ENCODE measurements at regions not wholly inside any gene's neighbourhood (a gene's known extent, or its start where the extent isn't known, plus 50 kb on each side); places are given as distances from the start of the nearest gene placed in this dataset.
"Not testable (repeated sequence)": the region's sequence is repeated elsewhere in the genome, so short reads cannot be mapped to it uniquely, and the experiment has no call there.

DNA sequence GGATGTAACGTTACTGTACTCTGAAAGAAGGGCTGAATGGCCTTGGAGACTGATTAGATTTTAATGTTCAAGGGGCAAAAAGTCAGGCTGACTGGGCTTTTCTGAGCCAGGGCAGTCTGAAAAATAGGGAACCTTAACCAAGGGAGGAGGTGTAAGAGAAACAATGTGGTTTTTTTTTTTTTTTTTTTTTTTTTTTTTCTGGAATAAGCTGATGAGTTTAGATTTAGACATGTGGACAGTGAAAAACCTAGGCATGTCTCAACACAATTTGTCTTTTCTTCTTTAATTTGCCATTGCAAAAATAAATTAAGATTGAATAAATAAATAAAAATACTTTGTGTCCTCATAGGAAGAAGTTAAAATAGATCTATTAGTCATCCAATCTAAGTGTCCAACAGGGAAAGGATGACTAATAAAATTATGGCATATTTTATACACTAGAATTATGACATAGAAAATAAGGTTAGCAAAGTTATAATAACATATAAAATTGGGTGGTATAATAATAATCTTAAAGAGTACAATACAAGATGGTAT, 237.6 kb upstream of the TRIB2 start:
- DNase-seq (ENCODE audit: low read depth in 2 of 2, low spot score in 1 of 2): no peak

DNA sequence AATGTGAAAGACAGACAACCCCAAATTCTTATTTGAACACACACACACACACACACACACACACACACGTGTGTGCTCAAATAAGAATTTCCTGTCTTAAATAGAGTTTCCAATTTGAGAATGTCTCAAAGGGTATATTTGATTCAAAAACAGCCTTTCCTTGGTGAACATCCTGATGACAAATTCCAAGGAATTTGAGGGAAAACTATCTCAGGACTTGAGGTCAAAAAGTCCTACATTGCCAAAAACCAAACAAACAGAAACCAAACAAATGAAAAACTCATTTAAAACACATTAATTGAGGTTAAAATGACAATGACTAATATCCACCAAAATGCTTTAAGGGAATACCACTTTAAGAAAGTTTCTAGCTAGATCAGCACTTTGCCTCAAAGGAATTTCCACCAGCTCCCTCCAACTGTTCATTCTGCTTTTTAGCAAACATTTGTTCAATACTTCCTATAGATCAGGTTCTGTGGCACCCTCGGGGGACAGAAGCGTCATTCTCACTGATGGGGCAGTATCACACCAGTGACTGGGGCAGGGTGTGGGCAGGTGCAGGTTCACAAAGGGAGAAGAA, 232.1 kb upstream of the TRIB2 start:
- no peak for DNase-seq (ENCODE audit: low read depth in 2 of 2, low spot score in 1 of 2)

DNA sequence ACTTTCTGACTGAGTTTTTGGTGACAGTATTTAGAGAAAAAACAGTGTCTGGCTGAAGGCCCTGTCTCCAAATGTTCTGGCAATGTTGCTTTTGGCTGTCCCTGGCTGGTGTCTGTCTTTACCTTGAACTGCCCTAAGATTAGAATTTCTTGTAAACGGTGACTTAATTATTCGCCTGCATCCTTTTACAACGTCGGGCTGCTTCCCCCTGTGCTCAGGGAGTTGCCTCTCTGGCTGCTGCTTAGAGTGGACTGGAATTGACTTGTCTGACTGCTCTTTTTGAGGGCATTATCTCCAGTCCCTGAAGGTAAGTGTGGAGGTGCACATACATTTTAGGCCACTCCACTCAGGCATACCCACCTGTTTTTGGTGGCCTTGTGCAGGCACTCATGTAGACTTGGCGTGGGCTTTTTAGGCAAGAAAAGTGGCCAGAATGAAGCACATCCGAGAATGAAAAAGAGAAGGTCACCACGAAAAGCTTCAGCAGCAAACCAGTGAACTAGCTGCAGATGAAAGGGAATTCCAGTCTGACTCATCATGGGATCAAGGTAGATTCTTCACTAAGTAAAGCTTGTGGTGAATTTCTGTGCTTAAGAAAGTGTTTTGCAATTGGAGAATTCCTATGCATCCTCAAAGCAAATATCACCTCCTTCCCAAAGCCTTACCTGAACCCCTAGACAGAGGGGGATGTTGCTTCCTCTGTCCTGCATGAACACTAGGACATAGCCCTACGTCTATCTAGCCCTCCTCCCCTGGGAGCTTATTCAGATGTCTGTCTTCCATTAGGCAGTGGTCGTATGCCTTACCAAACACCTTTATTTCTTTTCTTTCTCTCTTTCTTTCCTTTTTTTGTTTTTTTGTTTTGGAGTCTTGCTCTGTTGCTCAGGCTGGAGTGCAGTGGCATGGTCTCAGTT, 230.3 kb upstream of the TRIB2 start:
- no peak for DNase-seq (ENCODE audit: low read depth in 2 of 2, low spot score in 1 of 2)

DNA sequence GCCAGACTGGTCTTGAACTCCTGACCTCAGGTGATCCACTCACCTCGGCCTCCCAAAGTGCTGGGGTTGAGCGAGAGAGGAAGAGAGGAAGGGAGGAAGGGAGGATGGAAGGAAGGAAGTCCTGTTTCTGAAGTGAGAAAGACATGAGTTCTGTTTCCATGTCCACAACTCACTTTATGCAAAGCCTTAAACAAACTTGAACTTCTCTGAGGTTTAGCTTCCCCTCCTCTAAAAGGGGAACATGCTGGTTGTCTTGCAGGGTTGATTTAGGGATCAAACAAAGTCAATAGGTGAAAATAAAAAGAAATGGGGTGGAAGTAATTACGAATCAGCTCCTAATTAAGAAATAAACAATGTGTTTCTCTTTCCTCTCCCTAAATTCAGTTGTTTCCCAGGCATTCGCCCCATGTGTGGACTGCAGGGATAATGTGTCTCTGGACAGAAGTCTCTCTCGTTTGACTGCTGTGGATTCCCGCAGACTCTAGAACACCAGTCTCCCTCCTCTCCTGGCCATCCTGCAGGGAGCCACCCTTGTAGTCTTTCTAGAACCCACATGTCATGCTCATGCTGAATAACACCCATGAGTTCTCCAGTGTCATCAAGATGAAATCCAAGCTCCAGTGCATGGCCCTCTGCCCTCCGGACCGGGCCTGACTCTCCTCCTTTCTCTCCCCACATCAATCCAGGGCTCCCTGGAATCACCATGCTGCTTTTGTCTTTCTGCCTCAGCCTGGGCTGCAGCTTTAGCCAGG, 229.3 kb upstream of the TRIB2 start:
- no peak for DNase-seq (ENCODE audit: low read depth in 2 of 2, low spot score in 1 of 2)

DNA sequence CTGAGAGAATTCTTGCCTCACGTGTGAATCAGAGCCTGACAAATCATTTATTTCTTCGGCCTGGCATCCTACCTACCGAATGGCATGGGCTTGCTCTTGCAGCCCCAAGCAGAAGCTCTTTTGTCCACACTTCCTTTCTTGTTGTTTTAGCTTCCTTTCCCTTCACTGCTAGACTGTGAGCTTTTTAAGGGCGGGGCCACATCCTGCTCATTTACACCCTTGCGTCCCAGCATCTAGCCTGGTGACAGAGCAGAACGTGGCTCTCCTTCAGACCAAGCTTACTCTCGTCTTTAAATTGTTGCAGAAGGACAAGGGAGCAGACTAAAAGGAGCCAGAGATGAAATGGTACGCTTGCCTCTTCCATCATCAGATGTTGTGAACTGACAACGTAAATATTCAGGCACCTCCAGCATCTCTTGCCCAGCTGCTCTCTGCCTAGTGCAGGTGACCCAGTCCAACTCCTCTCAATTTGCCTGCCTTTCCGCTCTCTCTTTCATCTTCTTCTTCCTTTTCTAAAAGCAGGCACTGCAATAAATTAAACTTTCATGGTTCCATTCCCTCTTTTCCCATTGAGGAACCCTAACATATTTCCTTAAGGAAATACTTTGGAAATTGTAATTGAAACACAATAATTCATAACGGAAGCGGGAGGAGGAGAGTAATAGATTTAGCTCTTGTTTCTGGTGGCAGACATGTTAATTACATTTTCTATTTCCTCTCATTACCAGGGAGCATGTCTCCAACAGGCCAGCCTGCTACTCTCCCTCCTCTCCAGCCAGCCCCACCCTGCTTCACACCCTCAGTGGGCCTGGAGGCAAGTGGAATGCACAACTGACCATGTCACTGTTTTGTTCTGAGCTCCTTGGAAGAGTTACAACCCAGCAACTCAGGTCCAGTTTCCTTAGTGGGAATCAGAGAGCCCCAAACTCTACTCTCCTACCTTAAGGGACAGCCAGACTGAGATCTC, 228.1 kb upstream of the TRIB2 start:
- DNase-seq (ENCODE audit: low read depth in 2 of 2, low spot score in 1 of 2): peak in 1 of 2 donors; percentile 15

DNA sequence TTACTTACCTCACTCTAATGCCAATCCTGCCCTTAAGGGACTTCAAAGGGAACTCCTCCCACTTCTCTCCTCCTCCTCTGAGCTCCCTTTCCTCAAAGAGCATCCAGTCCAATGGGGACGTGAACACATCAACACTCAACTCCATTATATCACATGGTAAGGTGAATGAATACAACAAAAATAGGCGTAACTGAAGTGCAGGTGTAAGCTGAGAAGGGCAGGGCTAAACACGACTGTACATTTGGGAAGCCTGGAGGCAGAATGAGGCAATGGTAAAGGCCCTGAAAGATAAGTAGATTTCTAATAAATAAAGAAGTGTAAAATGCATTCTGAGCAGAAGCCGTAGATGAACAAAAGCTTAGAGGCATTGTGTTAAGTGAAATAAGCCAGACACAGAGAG, 226.1 kb upstream of the TRIB2 start:
- DNase-seq (ENCODE audit: low read depth in 2 of 2, low spot score in 1 of 2): no peak

DNA sequence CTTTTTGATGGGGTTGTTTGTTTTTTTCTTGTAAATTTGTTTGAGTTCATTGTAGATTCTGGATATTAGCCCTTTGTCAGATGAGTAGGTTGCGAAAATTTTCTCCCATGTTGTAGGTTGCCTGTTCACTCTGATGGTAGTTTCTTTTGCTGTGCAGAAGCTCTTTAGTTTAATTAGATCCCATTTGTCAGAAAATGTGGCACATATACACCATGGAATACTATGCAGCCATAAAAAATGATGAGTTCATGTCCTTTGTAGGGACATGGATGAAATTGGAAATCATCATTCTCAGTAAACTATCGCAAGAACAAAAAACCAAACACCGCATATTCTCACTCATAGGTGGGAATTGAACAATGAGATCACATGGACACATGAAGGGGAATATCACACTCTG, 224.4 kb upstream of the TRIB2 start:
- not testable (repeated sequence) for DNase-seq (ENCODE audit: low read depth in 2 of 2, low spot score in 1 of 2)

DNA sequence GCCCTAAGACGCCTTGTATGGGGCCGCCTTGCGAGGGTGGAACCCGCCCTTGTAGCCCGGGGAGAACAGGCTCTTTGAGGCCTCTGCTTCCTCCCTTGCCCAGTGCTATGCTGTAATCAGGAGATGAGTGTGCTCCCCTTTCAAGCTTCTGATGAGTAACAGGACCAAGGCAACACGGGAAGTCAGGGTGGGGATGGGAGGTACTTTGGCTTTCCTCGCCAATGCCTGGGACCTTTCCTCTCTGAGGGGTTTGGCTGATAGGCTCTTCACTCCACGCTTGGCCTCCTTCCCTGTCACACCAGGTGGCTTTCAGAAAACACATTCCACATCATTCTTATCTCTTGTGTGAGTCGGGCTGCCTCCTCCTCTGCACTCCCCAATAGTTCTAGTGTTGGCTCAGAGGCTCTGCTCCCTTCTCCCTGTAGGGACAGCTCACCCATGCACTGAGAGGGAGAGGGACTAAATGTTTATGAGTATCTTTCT, 223.7 kb upstream of the TRIB2 start:
- no peak for DNase-seq (ENCODE audit: low read depth in 2 of 2, low spot score in 1 of 2)

DNA sequence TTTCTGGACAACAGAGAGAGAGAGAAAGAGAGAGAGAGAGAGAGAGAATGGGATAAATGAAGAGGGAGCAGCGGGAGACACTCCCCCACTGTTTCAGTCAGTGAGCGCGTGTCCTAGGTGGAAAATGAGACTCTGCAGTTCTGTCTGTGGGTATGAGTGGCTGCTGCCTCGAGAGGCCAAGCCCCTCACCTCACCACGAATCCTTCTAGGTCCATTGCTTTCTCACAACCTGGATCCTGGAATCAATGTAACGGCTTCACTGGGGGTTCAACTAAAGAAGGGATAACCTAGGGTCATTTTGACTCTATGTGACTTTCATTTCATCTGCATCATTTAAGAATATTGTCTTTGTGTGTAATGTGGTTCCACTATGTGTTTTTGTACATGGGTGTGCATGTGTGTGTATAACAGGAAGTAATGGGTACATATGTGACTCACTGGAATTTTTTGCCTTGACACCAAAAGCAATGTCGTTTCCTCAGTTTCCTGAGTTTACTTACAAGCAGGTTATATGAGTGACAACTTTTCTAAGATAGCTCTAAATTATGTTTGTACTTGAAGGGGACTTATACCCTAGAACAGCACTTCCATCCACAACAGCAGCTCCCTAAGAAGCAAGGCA, 221.4 kb upstream of the TRIB2 start:
- DNase-seq (ENCODE audit: low read depth in 2 of 2, low spot score in 1 of 2): no peak

DNA sequence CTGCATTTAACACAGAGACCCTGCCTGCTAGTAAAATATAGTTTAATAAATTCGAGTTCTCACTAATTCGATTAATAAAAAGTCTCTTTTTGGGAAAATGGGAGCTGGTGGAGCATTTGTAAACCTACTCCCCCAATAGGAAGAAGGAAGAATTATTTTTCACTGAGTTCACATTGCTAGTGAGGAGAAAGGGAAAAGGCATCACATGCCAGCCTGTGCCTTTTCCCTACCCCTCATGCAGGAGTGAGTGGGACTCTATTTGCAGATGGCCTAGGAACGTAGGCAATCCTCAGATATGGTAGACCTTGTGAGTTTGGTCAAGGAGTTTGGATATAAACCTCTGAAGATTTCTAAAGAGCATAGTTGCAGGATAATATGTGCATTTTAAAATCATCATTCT, 218.4 kb upstream of the TRIB2 start:
- no peak for DNase-seq (ENCODE audit: low read depth in 2 of 2, low spot score in 1 of 2)

DNA sequence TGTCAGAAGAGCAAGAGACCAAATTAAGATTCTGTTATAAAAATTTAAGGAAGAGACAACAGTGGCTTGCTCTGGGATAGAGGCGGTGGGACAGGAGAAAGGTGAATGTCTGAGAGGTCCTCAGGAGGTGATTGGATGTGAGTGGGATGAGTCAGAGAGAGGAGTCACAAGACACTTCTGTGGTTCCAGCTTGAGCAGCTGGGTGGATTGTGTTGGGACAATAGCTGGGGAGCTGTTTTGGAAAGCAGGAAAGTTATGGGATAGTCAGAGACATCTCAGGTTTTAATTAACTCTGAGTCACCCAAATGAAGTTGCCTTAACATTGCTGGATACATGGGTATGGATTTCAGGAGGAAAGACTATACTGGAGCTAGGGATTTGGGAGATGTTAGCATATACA, 218.0 kb upstream of the TRIB2 start:
- DNase-seq (ENCODE audit: low read depth in 2 of 2, low spot score in 1 of 2): no peak

DNA sequence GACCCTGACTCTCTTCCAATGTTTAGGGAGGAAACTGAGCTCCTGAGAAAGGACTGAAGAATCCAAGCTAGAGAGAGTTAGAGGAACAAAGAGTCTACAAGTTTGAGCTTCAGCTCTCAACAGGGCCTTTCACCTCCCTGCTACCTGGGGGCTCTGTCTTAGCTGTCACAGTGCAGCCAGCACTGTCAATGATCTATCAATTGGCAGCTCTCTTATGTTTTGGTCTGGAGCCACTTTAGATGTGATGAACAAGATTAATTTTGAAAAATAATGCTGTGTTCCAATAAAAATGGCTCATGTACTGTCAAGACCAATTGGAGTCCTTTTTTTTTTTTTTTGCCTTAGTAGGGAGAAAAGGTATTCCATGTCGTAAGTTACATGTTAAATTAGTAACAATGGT, 215.8 kb upstream of the TRIB2 start:
- DNase-seq (ENCODE audit: low read depth in 2 of 2, low spot score in 1 of 2): no peak

DNA sequence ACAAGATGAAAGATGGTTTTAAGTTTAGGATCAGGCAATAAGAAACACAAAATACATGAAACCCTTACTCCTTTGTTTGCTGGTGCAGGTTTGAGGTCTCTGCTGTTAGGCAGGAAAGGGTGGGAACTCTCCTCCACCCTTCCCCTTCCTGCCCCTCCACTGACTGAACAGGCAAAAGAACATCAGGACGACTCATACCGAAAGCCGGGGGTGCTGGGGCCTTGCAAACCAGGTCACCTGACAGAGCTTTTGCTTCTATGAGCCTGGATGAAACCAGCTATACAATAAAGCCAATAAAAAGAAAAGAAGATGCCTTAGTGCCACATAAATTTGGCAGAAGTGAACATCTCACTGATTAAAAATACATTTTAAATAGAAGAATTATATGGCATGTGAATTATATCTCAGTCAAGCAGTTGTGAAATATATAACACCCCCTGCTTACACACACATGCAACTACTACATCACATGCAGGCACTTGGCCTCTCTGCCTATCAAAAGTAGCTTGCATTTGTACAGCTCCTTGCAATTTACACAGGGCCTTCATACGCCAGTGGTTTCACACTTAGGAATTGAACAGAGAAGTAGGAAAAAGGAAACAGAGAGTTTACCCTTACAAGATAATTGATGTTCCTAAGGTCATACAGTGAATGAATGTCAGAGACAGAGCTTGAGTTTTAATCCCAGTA, 215.1 kb upstream of the TRIB2 start:
- peak in 1 of 2 donors; percentile 48 for DNase-seq (ENCODE audit: low read depth in 2 of 2, low spot score in 1 of 2)

DNA sequence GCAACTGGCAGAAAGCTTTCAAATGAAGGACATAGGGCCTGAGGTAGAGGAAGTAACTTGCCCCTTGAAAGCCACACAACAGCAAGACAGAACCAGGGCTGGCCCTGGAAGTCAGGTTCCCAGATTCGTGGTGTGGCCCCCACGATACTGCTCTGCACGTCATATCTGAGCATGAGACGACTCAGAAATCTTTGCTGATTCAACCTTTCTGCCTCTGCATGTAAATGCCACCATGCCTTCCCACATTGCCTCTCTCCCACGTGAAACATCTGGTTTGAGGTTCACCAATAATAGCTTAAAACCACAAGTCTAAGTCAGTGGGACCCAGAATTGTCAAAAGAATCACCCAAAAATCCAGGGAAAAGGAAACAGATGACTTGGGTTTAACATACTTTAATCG, 214.0 kb upstream of the TRIB2 start:
- DNase-seq (ENCODE audit: low read depth in 2 of 2, low spot score in 1 of 2): no peak

DNA sequence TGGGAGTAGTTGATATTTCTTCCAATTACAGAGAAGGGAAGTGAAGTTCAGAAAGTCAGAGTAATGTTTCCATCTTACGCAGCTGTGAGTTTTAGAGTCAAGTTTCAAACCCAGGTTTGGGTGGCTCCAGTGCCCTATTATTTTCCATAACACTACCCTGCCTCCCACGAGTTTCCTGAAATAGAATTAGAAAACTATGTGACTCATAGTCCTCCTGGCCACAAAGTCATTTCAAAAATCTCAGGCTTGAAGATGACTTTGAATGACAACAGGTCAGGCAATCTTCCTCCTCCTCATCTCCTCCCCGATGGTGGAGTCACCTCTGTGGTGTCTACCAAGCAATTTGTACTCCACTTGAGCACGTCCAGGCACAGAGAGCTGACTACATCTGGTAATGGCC, 212.3 kb upstream of the TRIB2 start:
- no peak for DNase-seq (ENCODE audit: low read depth in 2 of 2, low spot score in 1 of 2)

DNA sequence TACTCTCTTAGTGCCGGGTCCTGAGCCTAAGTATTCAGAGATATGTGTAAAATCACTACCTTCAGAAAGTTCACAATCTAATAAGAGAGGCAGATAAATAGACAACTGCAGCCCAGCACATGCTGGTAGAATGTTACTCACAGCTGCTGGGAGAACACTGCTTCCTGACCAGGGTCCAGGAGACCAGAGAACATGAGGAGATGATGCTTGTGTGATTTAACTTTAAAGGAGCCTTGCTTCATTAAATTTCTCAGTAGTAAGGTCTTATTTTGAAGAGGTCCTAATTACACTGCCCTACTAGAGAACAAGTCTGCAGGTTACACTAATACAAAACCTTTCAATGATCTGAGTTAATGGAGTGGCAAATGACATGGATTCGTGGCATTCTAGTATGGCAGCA, 209.9 kb upstream of the TRIB2 start:
- no peak for DNase-seq (ENCODE audit: low read depth in 2 of 2, low spot score in 1 of 2)

DNA sequence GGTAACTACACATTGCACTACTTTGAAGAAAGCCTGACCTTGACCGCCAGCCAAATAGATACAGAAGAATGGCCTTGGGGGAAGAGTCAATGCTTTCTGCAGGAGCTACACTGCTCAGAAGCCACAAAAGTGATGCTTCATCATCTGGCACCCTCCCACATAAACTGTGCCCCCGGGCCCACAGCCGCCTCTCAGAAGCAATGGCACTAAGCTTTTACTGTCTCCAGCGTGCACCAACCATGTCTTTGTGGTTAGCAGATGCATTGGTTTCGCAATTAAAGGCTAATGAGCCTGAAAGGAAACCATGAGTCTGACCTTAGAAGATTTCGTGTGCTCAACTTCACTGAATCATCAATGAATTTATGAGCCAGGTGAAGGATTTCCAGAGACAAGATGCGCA, 209.4 kb upstream of the TRIB2 start:
- peak in 1 of 2 donors; percentile 77 for DNase-seq (ENCODE audit: low read depth in 2 of 2, low spot score in 1 of 2)

DNA sequence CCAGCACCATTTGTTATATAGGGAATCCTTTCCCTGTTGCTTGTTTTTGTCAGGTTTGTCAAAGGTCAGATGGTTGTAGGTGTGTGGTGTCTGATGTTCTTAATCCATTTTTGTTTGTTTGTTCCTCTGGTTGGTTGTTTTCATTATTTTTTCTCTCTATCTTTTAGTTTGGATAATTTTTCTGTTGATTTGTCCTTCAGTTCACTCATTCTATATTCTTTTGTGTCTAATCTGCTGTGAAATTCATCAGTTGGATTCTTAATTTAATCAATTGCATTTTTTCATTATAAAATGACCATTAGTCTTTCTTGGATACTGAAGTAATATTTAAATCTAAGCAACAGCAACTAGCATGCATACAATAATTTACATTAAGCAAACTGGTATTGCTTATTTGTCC, 206.7 kb upstream of the TRIB2 start:
- DNase-seq (ENCODE audit: low read depth in 2 of 2, low spot score in 1 of 2): no peak

DNA sequence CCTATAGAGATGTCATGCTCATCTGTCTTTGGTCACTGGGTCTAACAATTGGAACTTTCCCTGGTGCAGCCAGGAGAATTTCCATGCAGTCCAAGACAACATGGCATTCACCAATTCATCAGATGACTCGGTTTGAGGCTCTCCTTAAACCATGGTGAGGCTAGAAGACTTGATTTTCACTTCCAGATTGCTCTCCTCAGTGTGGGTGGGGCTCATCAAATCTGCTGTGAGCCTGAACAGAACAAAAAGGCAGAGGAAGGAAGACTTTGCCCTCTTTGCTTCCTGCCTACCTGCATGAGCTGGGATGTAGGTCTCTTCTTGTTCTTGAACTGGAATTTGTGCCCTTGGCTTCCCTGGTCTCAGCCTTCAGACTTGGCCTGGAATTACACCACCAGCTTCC, 203.4 kb upstream of the TRIB2 start:
- no peak for DNase-seq (ENCODE audit: low read depth in 2 of 2, low spot score in 1 of 2)
